HEK293T (cell line): ENCODE measurements at regions not wholly inside any gene's neighbourhood (a gene's known extent, or its start where the extent isn't known, plus 50 kb on each side); places are given as distances from the start of the nearest gene placed in this dataset.

Experiments
- BHLHE40 ChIP-seq: fragments of 450-650 bp; IDR thresholded peaks from 2 replicates; pipeline ENCODE4 v1.6.1; 2016; ENCODE audit warnings: mild to moderate bottlenecking, moderate library complexity, borderline replicate concordance
- FOXA1 ChIP-seq: fragments of 450-650 bp; IDR thresholded peaks from 2 replicates; pipeline ENCODE4 v1.6.1; 2016; ENCODE audit warnings: mild to moderate bottlenecking
- FOXK2 ChIP-seq: fragments of 450-650 bp; IDR thresholded peaks from 2 replicates; pipeline ENCODE4 v1.6.1; 2016; ENCODE audit warnings: mild to moderate bottlenecking
- HDGF ChIP-seq: fragments of 450-650 bp; IDR thresholded peaks from 2 replicates; pipeline ENCODE4 v1.6.1; 2017; ENCODE audit warnings: antibody characterized with exemption, borderline replicate concordance
- L3MBTL2 ChIP-seq: fragments of 450-650 bp; conservative IDR thresholded peaks from 2 replicates; pipeline ENCODE4 v1.6.1; 2016; ENCODE audit warnings: mild to moderate bottlenecking
- LEF1 ChIP-seq: fragments of 450-650 bp; IDR thresholded peaks from 2 replicates; pipeline ENCODE4 v1.6.1; 2017; ENCODE audit warnings: mild to moderate bottlenecking, borderline replicate concordance
- NFRKB ChIP-seq: fragments of 450-650 bp; IDR thresholded peaks from 2 replicates; pipeline ENCODE4 v1.6.1; 2016; ENCODE audit warnings: mild to moderate bottlenecking, moderate library complexity
- SP1 ChIP-seq: fragments of 450-650 bp; IDR thresholded peaks from 2 replicates; pipeline ENCODE4 v1.6.1; 2017
- SUZ12 ChIP-seq: fragments of 450-650 bp; IDR thresholded peaks from 2 replicates; pipeline ENCODE4 v1.6.1; 2016; ENCODE audit warnings: mild to moderate bottlenecking
- TARDBP ChIP-seq: fragments of 450-650 bp; IDR thresholded peaks from 2 replicates; pipeline ENCODE4 v1.6.1; 2016

DNA sequence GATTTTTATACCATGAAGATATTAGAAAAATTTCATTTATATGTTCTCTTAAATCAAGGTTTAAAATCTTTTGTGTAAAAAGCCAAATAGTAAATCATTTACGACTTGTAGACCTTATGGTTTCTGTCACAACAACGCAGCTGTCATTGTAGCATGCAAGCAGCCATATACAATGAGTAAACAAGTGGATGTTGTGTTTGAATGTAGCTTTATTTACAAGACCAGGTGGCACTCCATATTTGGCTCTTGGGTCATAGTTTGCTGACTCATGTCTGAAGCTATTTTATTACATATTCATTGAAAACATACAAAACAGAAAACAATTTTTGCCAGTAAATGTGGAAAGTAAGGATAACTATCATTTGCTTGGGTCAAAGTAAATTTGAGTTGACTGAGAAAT, 930.8 kb downstream of the SLITRK5 start:
- TF ChIP-seq NFRKB (no peak), FOXK2 (no peak), SUZ12 (no peak), TARDBP (no peak), BHLHE40 (no peak), LEF1 (no peak), L3MBTL2 (no peak), FOXA1 (no peak), SP1 (no peak), HDGF (no peak)
